NB4 (cell line): ENCODE measurements at regions not wholly inside any gene's neighbourhood (a gene's known extent, or its start where the extent isn't known, plus 50 kb on each side); places are given as distances from the start of the nearest gene placed in this dataset.

Experiments
- DNase-seq: peaks from one replicate; pipeline ENCODE4 v3.0.0; 2010; ENCODE audit warnings: low read depth
- H3K4me3 ChIP-seq: one replicate; pipeline ENCODE4 v1.5.1; 2011; ENCODE audit warnings: mild to moderate bottlenecking, low read depth, low read length, moderate library complexity
- CTCF ChIP-seq: IDR thresholded peaks from one replicate; pipeline ENCODE4 v1.5.1; 2012; ENCODE audit warnings: low read depth, low read length
- MYC ChIP-seq: IDR thresholded peaks from 2 replicates; pipeline ENCODE4 v1.6.1; 2011; ENCODE audit warnings: low read depth, low read length
- POLR2A ChIP-seq: IDR thresholded peaks from 2 replicates; pipeline ENCODE4 v1.6.1; 2011; ENCODE audit warnings: mild to moderate bottlenecking; ENCODE audit not compliant: insufficient read length; ENCODE audit errors: extremely low read depth
- TF ChIP-seq, protein P1 (sequence below): IDR thresholded peaks from 2 replicates; pipeline ENCODE4 v1.6.1; 2011; ENCODE audit warnings: low read depth, low read length

DNA sequence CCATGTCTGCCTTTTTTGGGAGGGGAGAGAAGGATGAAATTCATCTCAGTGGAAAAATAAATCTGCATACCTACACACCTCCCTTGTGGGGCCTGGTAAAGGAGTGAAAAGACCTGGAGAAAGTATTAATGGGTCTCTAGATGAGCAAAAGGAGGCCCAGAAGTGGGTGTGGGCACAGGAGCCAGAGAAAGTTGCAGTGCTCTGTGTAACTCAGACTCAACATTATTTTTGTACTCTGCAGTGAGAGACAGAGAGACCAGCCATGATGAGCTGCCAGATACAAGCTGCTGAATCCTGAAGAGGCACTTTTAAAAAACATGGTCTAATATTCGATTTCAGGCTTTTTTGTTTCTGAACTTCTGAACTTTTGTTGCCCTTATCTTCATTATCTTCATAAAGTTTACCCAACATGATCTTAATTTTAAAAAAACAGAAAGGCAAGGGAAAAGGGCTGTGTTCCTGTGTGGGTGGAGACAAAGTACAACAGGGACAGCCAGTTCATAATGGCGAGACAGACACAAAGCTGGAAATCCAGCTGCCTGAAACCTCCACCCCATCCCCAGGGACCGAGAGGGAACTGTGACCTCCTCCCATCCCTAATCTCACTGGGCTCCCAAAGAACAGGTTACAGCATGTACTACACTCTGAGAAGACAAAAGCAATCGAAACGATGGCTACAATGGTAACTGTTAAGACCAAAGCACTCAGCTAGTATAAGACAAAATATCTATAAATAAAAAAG is 77.2 kb downstream of the KLF12 start:
- TF ChIP-seq MYC = no peak
- TF ChIP-seq POLR2A = no peak
- TF ChIP-seq CTCF = no peak
- TF ChIP-seq, protein P1, sequence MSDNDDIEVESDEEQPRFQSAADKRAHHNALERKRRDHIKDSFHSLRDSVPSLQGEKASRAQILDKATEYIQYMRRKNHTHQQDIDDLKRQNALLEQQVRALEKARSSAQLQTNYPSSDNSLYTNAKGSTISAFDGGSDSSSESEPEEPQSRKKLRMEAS = no peak
- no peak for DNase-seq
- no peak overlapping the region for H3K4me3 ChIP-seq

DNA sequence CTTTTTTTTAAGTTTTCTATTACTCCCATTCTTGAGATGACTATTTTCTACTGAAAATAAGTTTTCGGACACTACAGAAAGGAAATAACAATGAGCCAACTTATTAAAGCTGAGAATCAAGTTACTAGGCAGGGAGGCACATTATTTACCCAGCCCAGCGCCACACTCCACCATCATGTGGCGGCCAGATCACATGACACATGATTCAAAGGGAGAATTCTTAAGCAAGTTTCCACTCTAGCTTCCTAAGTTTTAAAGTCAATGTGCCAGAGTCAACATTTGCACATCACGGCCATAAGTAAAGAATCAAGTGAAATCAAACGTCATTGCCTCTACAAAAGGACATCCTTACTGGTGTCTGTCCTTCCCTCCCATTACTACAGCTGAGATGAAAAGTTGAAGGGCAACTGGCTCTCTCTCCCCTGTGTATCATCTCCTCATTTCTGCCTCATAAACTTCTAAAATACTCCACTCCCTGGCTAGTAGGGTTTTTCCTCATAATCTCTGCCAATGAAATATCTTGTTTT is 81.7 kb downstream of the KLF12 start:
- no peak for DNase-seq
- H3K4me3 ChIP-seq = no peak overlapping the region
- TF ChIP-seq POLR2A = no peak
- TF ChIP-seq, protein P1 = no peak
- no peak for TF ChIP-seq MYC
- TF ChIP-seq CTCF = no peak

DNA sequence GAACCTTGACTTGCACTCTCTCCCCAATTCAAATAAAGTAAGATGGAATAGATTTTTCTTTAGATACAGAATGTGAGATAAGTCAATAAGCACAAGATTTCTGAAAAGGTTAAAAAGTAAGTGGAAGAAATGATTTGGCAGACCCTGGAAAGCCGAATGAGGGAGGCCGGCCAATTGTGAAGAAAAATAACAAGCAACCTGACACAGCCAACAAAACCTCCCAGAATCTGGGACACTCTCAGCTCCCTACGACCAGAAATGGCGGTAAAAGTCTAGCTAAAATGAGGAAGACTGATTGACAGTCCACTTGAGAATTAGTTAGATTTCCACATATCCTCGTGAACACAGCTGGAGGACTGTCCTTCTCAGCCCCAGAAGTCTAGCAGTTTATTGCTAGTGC is 85.4 kb downstream of the KLF12 start:
- DNase-seq = no peak
- H3K4me3 ChIP-seq = no peak overlapping the region
- TF ChIP-seq CTCF (no peak), MYC (no peak), POLR2A (no peak)
- TF ChIP-seq, protein P1 = no peak

- TF ChIP-seq, protein P1 = no peak
- no peak for TF ChIP-seq POLR2A
- TF ChIP-seq MYC = no peak
- TF ChIP-seq CTCF = no peak
- H3K4me3 ChIP-seq = no peak overlapping the region
- no peak for DNase-seq
These were observed 86.1 kb downstream of the KLF12 start for GRCh38 chr13:74047931-74048600.

- no peak overlapping the region for H3K4me3 ChIP-seq
- no peak for TF ChIP-seq POLR2A
- TF ChIP-seq, protein P1 = no peak
- no peak for TF ChIP-seq CTCF
- no peak for TF ChIP-seq MYC
- DNase-seq = no peak
These were observed 87.8 kb downstream of the KLF12 start for GRCh38 chr13:74046431-74046830.
